ENCODE measurements at regions not wholly inside any gene's neighbourhood (a gene's known extent, or its start where the extent isn't known, plus 50 kb on each side); places are given as distances from the start of the nearest gene placed in this dataset.

GRCh38 chrX:137428766-137429591 is 136.9 kb upstream of the ZIC3 start:
- Histone ChIP-seq H3K79me2 (replicated peaks; ENCODE audit: insufficient read depth, low read length) (no peaks in the 10 kb centered on the region), H3K9me2 (ENCODE audit: insufficient read depth, low read length) (no peaks in the 10 kb centered on the region), H3K9me3 (ENCODE audit: low read length) (no peaks in the 10 kb centered on the region), H3K4me3 (ENCODE audit: low read length) (no peak overlapping the region), H3K36me3 (ENCODE audit: insufficient read depth, low read length) (no peaks in the 10 kb centered on the region), H4K20me1 (ENCODE audit: insufficient read depth) (no peaks in the 10 kb centered on the region), H3K9ac (ENCODE audit: low read length) (no peak overlapping the region), H3F3A (ENCODE audit: insufficient read depth, low read length, poor library complexity, severe bottlenecking) (no peaks in the 10 kb centered on the region), H3K4me2 (ENCODE audit: low read length) (no peak overlapping the region), H3K27ac (ENCODE audit: low read length) (no peak overlapping the region), H2AFZ (ENCODE audit: low read depth, low read length) (no peak overlapping the region), H3K27me3 (ENCODE audit: insufficient read depth, low read depth, low read length) (peaks cover 62% of the 10 kb centered on the region)
- TF ChIP-seq RAD21 (conservative IDR thresholded peaks at IDR 0.05) (no peak), EZH2 (IDR thresholded peaks at IDR 0.05; ENCODE audit: borderline replicate concordance, insufficient read depth, low read length, poor library complexity, severe bottlenecking) (no peak), SMC3 (conservative IDR thresholded peaks at IDR 0.05; ENCODE audit: poor library complexity) (no peak), TAF1 (IDR thresholded peaks at IDR 0.05; ENCODE audit: low read depth) (no peak), MXI1 (conservative IDR thresholded peaks at IDR 0.05; ENCODE audit: poor library complexity, severe bottlenecking) (no peak), POLR2AphosphoS5 (IDR thresholded peaks at IDR 0.05) (no peak), EP300 (conservative IDR thresholded peaks at IDR 0.05; ENCODE audit: poor library complexity, severe bottlenecking) (no peak)
- TF ChIP-seq, protein P1, sequence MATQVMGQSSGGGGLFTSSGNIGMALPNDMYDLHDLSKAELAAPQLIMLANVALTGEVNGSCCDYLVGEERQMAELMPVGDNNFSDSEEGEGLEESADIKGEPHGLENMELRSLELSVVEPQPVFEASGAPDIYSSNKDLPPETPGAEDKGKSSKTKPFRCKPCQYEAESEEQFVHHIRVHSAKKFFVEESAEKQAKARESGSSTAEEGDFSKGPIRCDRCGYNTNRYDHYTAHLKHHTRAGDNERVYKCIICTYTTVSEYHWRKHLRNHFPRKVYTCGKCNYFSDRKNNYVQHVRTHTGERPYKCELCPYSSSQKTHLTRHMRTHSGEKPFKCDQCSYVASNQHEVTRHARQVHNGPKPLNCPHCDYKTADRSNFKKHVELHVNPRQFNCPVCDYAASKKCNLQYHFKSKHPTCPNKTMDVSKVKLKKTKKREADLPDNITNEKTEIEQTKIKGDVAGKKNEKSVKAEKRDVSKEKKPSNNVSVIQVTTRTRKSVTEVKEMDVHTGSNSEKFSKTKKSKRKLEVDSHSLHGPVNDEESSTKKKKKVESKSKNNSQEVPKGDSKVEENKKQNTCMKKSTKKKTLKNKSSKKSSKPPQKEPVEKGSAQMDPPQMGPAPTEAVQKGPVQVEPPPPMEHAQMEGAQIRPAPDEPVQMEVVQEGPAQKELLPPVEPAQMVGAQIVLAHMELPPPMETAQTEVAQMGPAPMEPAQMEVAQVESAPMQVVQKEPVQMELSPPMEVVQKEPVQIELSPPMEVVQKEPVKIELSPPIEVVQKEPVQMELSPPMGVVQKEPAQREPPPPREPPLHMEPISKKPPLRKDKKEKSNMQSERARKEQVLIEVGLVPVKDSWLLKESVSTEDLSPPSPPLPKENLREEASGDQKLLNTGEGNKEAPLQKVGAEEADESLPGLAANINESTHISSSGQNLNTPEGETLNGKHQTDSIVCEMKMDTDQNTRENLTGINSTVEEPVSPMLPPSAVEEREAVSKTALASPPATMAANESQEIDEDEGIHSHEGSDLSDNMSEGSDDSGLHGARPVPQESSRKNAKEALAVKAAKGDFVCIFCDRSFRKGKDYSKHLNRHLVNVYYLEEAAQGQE (IDR thresholded peaks at IDR 0.05; ENCODE audit: borderline replicate concordance) = no peak
- TF ChIP-seq, protein P2, sequence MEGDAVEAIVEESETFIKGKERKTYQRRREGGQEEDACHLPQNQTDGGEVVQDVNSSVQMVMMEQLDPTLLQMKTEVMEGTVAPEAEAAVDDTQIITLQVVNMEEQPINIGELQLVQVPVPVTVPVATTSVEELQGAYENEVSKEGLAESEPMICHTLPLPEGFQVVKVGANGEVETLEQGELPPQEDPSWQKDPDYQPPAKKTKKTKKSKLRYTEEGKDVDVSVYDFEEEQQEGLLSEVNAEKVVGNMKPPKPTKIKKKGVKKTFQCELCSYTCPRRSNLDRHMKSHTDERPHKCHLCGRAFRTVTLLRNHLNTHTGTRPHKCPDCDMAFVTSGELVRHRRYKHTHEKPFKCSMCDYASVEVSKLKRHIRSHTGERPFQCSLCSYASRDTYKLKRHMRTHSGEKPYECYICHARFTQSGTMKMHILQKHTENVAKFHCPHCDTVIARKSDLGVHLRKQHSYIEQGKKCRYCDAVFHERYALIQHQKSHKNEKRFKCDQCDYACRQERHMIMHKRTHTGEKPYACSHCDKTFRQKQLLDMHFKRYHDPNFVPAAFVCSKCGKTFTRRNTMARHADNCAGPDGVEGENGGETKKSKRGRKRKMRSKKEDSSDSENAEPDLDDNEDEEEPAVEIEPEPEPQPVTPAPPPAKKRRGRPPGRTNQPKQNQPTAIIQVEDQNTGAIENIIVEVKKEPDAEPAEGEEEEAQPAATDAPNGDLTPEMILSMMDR (IDR thresholded peaks at IDR 0.05; ENCODE audit: poor library complexity, severe bottlenecking) = no peak

- no peaks in the 10 kb centered on the region for H3K79me2 ChIP-seq (replicated peaks; ENCODE audit: insufficient read depth, low read length)
- H3K27ac ChIP-seq (ENCODE audit: low read length) = no peak overlapping the region
- H3K36me3 ChIP-seq (ENCODE audit: insufficient read depth, low read length) = no peaks in the 10 kb centered on the region
- H3K9ac ChIP-seq (ENCODE audit: low read length) = no peak overlapping the region
- no peaks in the 10 kb centered on the region for H3K9me2 ChIP-seq (ENCODE audit: insufficient read depth, low read length)
- no peak overlapping the region for H3K4me3 ChIP-seq (ENCODE audit: low read length)
- no peak overlapping the region for H2AFZ ChIP-seq (ENCODE audit: low read depth, low read length)
- no peaks in the 10 kb centered on the region for H4K20me1 ChIP-seq (ENCODE audit: insufficient read depth)
- H3K27me3 ChIP-seq (ENCODE audit: insufficient read depth, low read depth, low read length) = peaks cover 69% of the 10 kb centered on the region
- no peaks in the 10 kb centered on the region for H3F3A ChIP-seq (ENCODE audit: insufficient read depth, low read length, poor library complexity, severe bottlenecking)
- no peak for TF ChIP-seq EZH2 (IDR thresholded peaks at IDR 0.05; ENCODE audit: borderline replicate concordance, insufficient read depth, low read length, poor library complexity, severe bottlenecking)
- TF ChIP-seq, protein P1 (IDR thresholded peaks at IDR 0.05; ENCODE audit: borderline replicate concordance) = no peak
- TF ChIP-seq EP300 (conservative IDR thresholded peaks at IDR 0.05; ENCODE audit: poor library complexity, severe bottlenecking) = no peak
- no peak for TF ChIP-seq RAD21 (conservative IDR thresholded peaks at IDR 0.05)
- TF ChIP-seq, protein P2 (IDR thresholded peaks at IDR 0.05; ENCODE audit: poor library complexity, severe bottlenecking) = no peak
- TF ChIP-seq POLR2AphosphoS5 (IDR thresholded peaks at IDR 0.05) = no peak
- no peak for TF ChIP-seq MXI1 (conservative IDR thresholded peaks at IDR 0.05; ENCODE audit: poor library complexity, severe bottlenecking)
- no peak for TF ChIP-seq SMC3 (conservative IDR thresholded peaks at IDR 0.05; ENCODE audit: poor library complexity)
- TF ChIP-seq TAF1 (IDR thresholded peaks at IDR 0.05; ENCODE audit: low read depth) = no peak
- H3K4me2 ChIP-seq (ENCODE audit: low read length) = no peak overlapping the region
- no peaks in the 10 kb centered on the region for H3K9me3 ChIP-seq (ENCODE audit: low read length)
Observed at GRCh38 chrX:137428221-137428661, 137.7 kb upstream of the ZIC3 start.

Data from neural cell (in vitro differentiated cells).